AG04450 (cell line): ENCODE measurements at regions not wholly inside any gene's neighbourhood (a gene's known extent, or its start where the extent isn't known, plus 50 kb on each side); places are given as distances from the start of the nearest gene placed in this dataset.

ENCODE experiments used
- CTCF ChIA-PET: fragments of 300-600, 350-600 bp; formaldehyde crosslinking; extraction: SDS; loops from one replicate; lab custom pipeline; 2022; ENCODE audit warnings: antibody characterized with exemption, inconsistent platforms; lab: Charles Lee
- POLR2A ChIA-PET: fragments of 350-600 bp; formaldehyde crosslinking; extraction: SDS; loops from one replicate; lab custom pipeline; 2021; ENCODE audit warnings: antibody characterized with exemption, inconsistent platforms; lab: Yijun Ruan, JAX
- DNase-seq: peaks from one replicate; pipeline ENCODE4 v3.0.0-alpha.2; 2011; ENCODE audit warnings: low read depth, low spot score
- H3K27ac ChIP-seq: one replicate; pipeline ENCODE4 v1.5.1; 2012; ENCODE audit warnings: low read depth, low read length, control low read depth
- H3K27me3 ChIP-seq: one replicate; pipeline ENCODE4 v1.6.0; 2012; ENCODE audit warnings: low read length; ENCODE audit not compliant: control insufficient read depth, insufficient read depth
- H3K4me3 ChIP-seq: 2 replicates; pipeline ENCODE4 v1.5.1; 2011; ENCODE audit warnings: mild to moderate bottlenecking, low read depth, low read length, control low read depth
- H3K9me3 ChIP-seq: 2 replicates; pipeline ENCODE4 v1.5.1; 2012; ENCODE audit warnings: low read length; ENCODE audit not compliant: control insufficient read depth, insufficient read depth
- CTCF ChIP-seq: IDR thresholded peaks from 2 replicates; pipeline ENCODE4 v1.5.1; 2011; ENCODE audit warnings: low read depth, low read length, control low read depth, inconsistent platforms

- no peak for DNase-seq
- POLR2A ChIA-PET: no interaction called here
- CTCF ChIA-PET: interaction anchor here (1.0 to 1.7 kb wide), 3 partner anchors 30 to 275 kb away, joined by 3 to 6 read pairs (median 4); no protein-coding TSS in a partner anchor
- Histone ChIP-seq H3K27me3 (peaks cover 77% of the 10 kb centered on the region), H3K4me3 (no peak overlapping the region), H3K9me3 (no peaks in the 10 kb centered on the region), H3K27ac (no peak overlapping the region)
- no peak for TF ChIP-seq CTCF
These were observed 58.7 kb upstream of the BTRC start for GRCh38 chr10:101295261-101295660.

- no peaks in the 10 kb centered on the region for H3K9me3 ChIP-seq
- CTCF ChIA-PET: interaction anchor here (0.5 to 1.4 kb wide), 16 partner anchors 8 to 368 kb away, joined by 3 to 6 read pairs (median 4); no protein-coding TSS in a partner anchor
- POLR2A ChIA-PET: no interaction called here
- H3K4me3 ChIP-seq: no peak overlapping the region
- TF ChIP-seq CTCF: peak; percentile 85
- H3K27ac ChIP-seq: no peak overlapping the region
- H3K27me3 ChIP-seq: peaks cover 63% of the 10 kb centered on the region
- DNase-seq: no peak
These were observed 56.0 kb upstream of the BTRC start for GRCh38 chr10:101297901-101298486.

- Histone ChIP-seq H3K27me3 (peaks cover 62% of the 10 kb centered on the region), H3K9me3 (no peaks in the 10 kb centered on the region), H3K27ac (no peak overlapping the region), H3K4me3 (no peak overlapping the region)
- no peak for DNase-seq
- no peak for TF ChIP-seq CTCF
- ChIA-PET POLR2A (no interaction called here), CTCF (interaction anchor here (1.3 to 1.5 kb wide), 3 partner anchors 15 to 168 kb away, joined by 3 to 7 read pairs (median 4); no protein-coding TSS in a partner anchor)
These were observed 54.8 kb upstream of the BTRC start for GRCh38 chr10:101299211-101299610.

- no peak overlapping the region for H3K4me3 ChIP-seq
- TF ChIP-seq CTCF: peak; percentile 60
- H3K27me3 ChIP-seq: peaks cover 73% of the 10 kb centered on the region
- H3K9me3 ChIP-seq: no peaks in the 10 kb centered on the region
- POLR2A ChIA-PET: no interaction called here
- CTCF ChIA-PET: interaction anchor here (0.6 to 3.7 kb wide), 13 partner anchors 8 to 270 kb away, joined by 3 to 37 read pairs (median 3); no protein-coding TSS in a partner anchor
- H3K27ac ChIP-seq: no peak overlapping the region
- DNase-seq: peak; percentile 13
These were observed 52.7 kb upstream of the BTRC start for GRCh38 chr10:101301111-101301731.
